ENCODE measurements at regions not wholly inside any gene's neighbourhood (a gene's known extent, or its start where the extent isn't known, plus 50 kb on each side); places are given as distances from the start of the nearest gene placed in this dataset.

- WGBS, 2 experiments (ENCODE audit: insufficient coverage in 1 of 2, insufficient read length in 1 of 2) = 54 to 75% methylated on average over 4 to 8 of the region's 8 CpGs
- Mint-ChIP-seq H3K27ac (no peak overlapping the region), H3K9me3 (peaks cover 2% of the 10 kb centered on the region)
These were observed 169.5 kb downstream of the AHSP start for GRCh38 chr16:31696968-31697743.

GRCh38 chr16:31697744-31698125, 170.0 kb downstream of the AHSP start:
- 84 to 100% methylated on average over 2 to 4 of the region's 4 CpGs for WGBS, 2 experiments (ENCODE audit: insufficient coverage in 1 of 2, insufficient read length in 1 of 2)
- H3K27ac Mint-ChIP-seq = no peak overlapping the region
- Histone ChIP-seq H3K9ac (ENCODE audit: extremely low read depth, low read length, poor library complexity, severe bottlenecking) (no peak overlapping the region), H3K36me3 (ENCODE audit: control insufficient read depth, insufficient read depth, low read length) (peaks cover under 1% of the 10 kb centered on the region), H3K27ac (ENCODE audit: low read depth, low read length) (no peak overlapping the region), H3K4me1 (ENCODE audit: control insufficient read depth, insufficient read depth, low read length) (peaks cover 4% of the 10 kb centered on the region), H3K27me3 (ENCODE audit: control insufficient read depth, insufficient read depth, low read length, poor library complexity, severe bottlenecking) (peaks cover 21% of the 10 kb centered on the region), H3K4me3 (ENCODE audit: low read length) (no peak overlapping the region), H3K9me3 (ENCODE audit: control insufficient read depth, low read length) (no peaks in the 10 kb centered on the region)
- no peaks in the 10 kb centered on the region for H3K9me3 Mint-ChIP-seq
- no peak overlapping the region for H3K4me3 Mint-ChIP-seq
- H3K4me1 Mint-ChIP-seq = peaks cover 9% of the 10 kb centered on the region
- DNase-seq = no peak
- TF ChIP-seq, protein P1, sequence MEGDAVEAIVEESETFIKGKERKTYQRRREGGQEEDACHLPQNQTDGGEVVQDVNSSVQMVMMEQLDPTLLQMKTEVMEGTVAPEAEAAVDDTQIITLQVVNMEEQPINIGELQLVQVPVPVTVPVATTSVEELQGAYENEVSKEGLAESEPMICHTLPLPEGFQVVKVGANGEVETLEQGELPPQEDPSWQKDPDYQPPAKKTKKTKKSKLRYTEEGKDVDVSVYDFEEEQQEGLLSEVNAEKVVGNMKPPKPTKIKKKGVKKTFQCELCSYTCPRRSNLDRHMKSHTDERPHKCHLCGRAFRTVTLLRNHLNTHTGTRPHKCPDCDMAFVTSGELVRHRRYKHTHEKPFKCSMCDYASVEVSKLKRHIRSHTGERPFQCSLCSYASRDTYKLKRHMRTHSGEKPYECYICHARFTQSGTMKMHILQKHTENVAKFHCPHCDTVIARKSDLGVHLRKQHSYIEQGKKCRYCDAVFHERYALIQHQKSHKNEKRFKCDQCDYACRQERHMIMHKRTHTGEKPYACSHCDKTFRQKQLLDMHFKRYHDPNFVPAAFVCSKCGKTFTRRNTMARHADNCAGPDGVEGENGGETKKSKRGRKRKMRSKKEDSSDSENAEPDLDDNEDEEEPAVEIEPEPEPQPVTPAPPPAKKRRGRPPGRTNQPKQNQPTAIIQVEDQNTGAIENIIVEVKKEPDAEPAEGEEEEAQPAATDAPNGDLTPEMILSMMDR (conservative IDR thresholded peaks at IDR 0.05) = no peak
- H3K36me3 Mint-ChIP-seq (ENCODE audit: low read depth) = peaks cover 7% of the 10 kb centered on the region
- H3K27me3 Mint-ChIP-seq (ENCODE audit: insufficient read depth) = peaks cover 18% of the 10 kb centered on the region

More at GRCh38 chr16:31696968-31697743, 169.5 kb downstream of the AHSP start:
- H3K4me3 Mint-ChIP-seq = no peak overlapping the region
- TF ChIP-seq, protein P1 (conservative IDR thresholded peaks at IDR 0.05) = peak; percentile 80
- peaks cover 18% of the 10 kb centered on the region for H3K27me3 Mint-ChIP-seq (ENCODE audit: insufficient read depth)
- Histone ChIP-seq H3K36me3 (ENCODE audit: control insufficient read depth, insufficient read depth, low read length) (no peaks in the 10 kb centered on the region), H3K27me3 (ENCODE audit: control insufficient read depth, insufficient read depth, low read length, poor library complexity, severe bottlenecking) (peaks cover 21% of the 10 kb centered on the region), H3K27ac (ENCODE audit: low read depth, low read length) (no peak overlapping the region), H3K9ac (ENCODE audit: extremely low read depth, low read length, poor library complexity, severe bottlenecking) (no peak overlapping the region), H3K9me3 (ENCODE audit: control insufficient read depth, low read length) (no peaks in the 10 kb centered on the region), H3K4me1 (ENCODE audit: control insufficient read depth, insufficient read depth, low read length) (peaks cover 4% of the 10 kb centered on the region), H3K4me3 (ENCODE audit: low read length) (no peak overlapping the region)
- DNase-seq = no peak
- peaks cover 2% of the 10 kb centered on the region for H3K36me3 Mint-ChIP-seq (ENCODE audit: low read depth)
- H3K4me1 Mint-ChIP-seq = peaks cover 9% of the 10 kb centered on the region

DNA sequence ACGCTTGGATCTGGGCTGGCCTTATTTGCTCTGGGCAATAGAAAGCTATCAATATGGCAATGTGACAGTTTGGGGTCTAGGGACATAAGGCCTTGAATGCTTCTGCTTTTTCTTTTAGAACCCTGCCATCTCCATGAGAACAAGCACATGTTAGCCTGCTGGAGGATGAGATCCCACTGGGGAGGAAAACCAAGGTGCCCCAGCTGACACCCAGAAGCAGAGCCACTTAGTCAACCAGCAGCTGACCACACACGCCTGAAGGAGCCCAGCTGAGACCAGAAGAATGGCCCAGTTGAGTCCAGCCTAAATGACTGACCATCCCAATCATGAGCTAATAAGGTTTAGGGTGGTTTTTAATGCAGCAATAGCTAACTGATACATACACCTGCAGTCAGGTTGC, 171.2 kb downstream of the AHSP start:
- H3K27me3 Mint-ChIP-seq (ENCODE audit: insufficient read depth) = peaks cover 17% of the 10 kb centered on the region
- H3K4me1 ChIP-seq (ENCODE audit: control insufficient read depth, insufficient read depth, low read length) = peaks cover 4% of the 10 kb centered on the region
- no peak overlapping the region for H3K27ac ChIP-seq (ENCODE audit: low read depth, low read length)
- DNase-seq = no peak
- peaks cover 21% of the 10 kb centered on the region for H3K27me3 ChIP-seq (ENCODE audit: control insufficient read depth, insufficient read depth, low read length, poor library complexity, severe bottlenecking)
- H3K36me3 Mint-ChIP-seq (ENCODE audit: low read depth) = peaks cover 18% of the 10 kb centered on the region
- no peaks in the 10 kb centered on the region for H3K9me3 Mint-ChIP-seq
- H3K27ac Mint-ChIP-seq = no peak overlapping the region
- H3K4me3 ChIP-seq (ENCODE audit: low read length) = no peak overlapping the region
- WGBS, 2 experiments (ENCODE audit: insufficient coverage in 1 of 2, insufficient read length in 1 of 2) = 72 to 74% methylated on average over 2 of the region's 2 CpGs
- peaks cover 9% of the 10 kb centered on the region for H3K4me1 Mint-ChIP-seq
- TF ChIP-seq, protein P1 (conservative IDR thresholded peaks at IDR 0.05) = no peak
- no peak overlapping the region for H3K4me3 Mint-ChIP-seq
- H3K9ac ChIP-seq (ENCODE audit: extremely low read depth, low read length, poor library complexity, severe bottlenecking) = no peak overlapping the region
- H3K36me3 ChIP-seq (ENCODE audit: control insufficient read depth, insufficient read depth, low read length) = peaks cover 12% of the 10 kb centered on the region
- H3K9me3 ChIP-seq (ENCODE audit: control insufficient read depth, low read length) = no peaks in the 10 kb centered on the region

Data from endodermal cell (in vitro differentiated cells).